ENCODE measurements at regions not wholly inside any gene's neighbourhood (a gene's known extent, or its start where the extent isn't known, plus 50 kb on each side); places are given as distances from the start of the nearest gene placed in this dataset.
"Not testable (repeated sequence)": the region's sequence is repeated elsewhere in the genome, so short reads cannot be mapped to it uniquely, and the experiment has no call there.

DNA sequence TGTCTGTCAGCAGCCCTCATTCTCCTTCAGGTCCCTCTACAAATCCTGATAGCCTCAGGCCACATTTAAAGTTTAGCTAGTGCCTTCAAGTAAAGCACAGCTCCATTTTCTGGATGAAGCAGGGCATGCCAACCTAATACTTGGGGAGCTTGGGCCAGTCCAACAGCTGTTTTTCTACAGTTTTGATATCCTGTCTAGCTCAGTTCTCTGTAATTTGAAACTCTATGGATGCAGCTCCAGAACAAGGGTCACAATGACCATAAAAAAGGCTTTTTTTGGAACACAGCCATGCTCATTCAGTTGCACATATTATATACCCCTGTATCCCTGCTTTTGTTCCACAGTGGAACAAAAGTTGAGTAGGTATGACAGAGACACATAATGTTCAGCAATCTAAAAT lies 373.5 kb downstream of the SUCLG1 start:
- Histone ChIP-seq H3K4me1 (ENCODE audit: control insufficient read depth, insufficient read depth, low read length) (no peaks in the 10 kb centered on the region), H3K36me3 (ENCODE audit: control insufficient read depth, insufficient read depth, low read length, severe bottlenecking) (no peaks in the 10 kb centered on the region), H3K4me3 (ENCODE audit: low read length) (no peak overlapping the region), H3K27me3 (replicated peaks; ENCODE audit: control insufficient read depth, insufficient read depth, low read length) (no peaks in the 10 kb centered on the region), H3K9ac (ENCODE audit: low read length) (no peak overlapping the region), H3K9me3 (ENCODE audit: control insufficient read depth, low read length) (no peaks in the 10 kb centered on the region)
- no peak for DNase-seq (ENCODE audit: low read depth)

DNA sequence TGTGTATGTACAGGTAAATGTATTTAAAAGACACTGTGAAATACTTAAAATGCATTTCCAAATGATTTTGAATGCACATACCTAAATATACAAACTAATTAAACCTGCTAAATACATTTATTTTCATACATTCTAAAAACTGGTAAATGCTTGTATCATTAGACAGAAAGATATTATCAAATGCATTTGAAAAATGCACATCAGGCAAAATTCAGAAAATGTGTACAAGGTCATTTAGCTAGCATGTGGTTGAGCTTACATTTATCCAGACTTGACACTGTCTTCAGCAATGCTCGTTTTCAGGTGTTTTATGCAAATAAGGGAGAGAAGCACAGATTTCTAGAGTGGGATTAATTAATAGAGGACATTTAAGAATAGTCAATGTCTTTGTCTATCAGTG lies 374.2 kb downstream of the SUCLG1 start:
- Histone ChIP-seq H3K4me3 (ENCODE audit: low read length) (no peak overlapping the region), H3K36me3 (ENCODE audit: control insufficient read depth, insufficient read depth, low read length, severe bottlenecking) (no peaks in the 10 kb centered on the region), H3K27me3 (replicated peaks; ENCODE audit: control insufficient read depth, insufficient read depth, low read length) (no peaks in the 10 kb centered on the region), H3K9me3 (ENCODE audit: control insufficient read depth, low read length) (no peaks in the 10 kb centered on the region), H3K9ac (ENCODE audit: low read length) (no peak overlapping the region), H3K4me1 (ENCODE audit: control insufficient read depth, insufficient read depth, low read length) (no peaks in the 10 kb centered on the region)
- no peak for DNase-seq (ENCODE audit: low read depth)

DNA sequence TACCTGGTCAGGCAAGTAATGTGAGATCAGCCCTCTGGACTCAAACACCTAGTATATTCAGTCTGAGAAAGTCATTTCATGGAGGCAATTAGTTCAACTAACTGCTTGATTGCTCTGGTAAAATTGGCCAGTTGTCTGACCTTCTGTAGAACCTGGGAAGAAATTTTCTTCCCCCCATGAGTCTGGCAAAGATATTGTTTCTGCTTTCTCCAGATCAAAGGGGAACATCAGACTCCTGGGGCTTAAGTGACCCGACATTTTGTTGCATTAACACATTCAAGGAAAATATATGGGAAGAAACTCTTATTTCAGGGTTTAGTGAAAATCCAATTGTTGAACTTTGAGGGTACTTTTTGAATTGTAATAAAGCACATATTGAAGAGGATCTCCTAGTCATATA lies 375.1 kb downstream of the SUCLG1 start:
- no peaks in the 10 kb centered on the region for H3K9me3 ChIP-seq (ENCODE audit: control insufficient read depth, low read length)
- no peak overlapping the region for H3K4me3 ChIP-seq (ENCODE audit: low read length)
- no peaks in the 10 kb centered on the region for H3K27me3 ChIP-seq (replicated peaks; ENCODE audit: control insufficient read depth, insufficient read depth, low read length)
- no peaks in the 10 kb centered on the region for H3K36me3 ChIP-seq (ENCODE audit: control insufficient read depth, insufficient read depth, low read length, severe bottlenecking)
- no peak for DNase-seq (ENCODE audit: low read depth)
- no peak overlapping the region for H3K9ac ChIP-seq (ENCODE audit: low read length)
- no peaks in the 10 kb centered on the region for H3K4me1 ChIP-seq (ENCODE audit: control insufficient read depth, insufficient read depth, low read length)

DNA sequence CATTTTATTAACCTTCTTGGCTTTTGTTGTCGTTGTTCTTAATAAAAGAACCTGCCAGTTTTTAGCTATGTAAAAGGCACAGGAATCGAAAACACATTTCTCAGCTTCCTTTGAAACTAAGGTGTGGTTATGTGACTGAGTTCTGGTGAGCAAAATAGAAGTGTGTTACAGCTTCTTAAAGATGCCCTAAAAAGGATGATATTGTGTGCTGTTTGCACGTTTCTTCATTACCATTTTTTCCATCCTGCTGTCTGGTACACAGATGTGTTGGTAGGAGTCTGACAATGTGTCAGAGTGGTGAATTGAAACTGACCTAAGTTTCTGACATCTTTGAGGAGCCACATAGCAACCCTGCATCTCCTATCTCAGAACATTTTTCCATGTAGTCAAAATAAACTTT lies 380.6 kb downstream of the SUCLG1 start:
- Histone ChIP-seq H3K36me3 (ENCODE audit: control insufficient read depth, insufficient read depth, low read length, severe bottlenecking) (no peaks in the 10 kb centered on the region), H3K9me3 (ENCODE audit: control insufficient read depth, low read length) (no peaks in the 10 kb centered on the region), H3K27me3 (replicated peaks; ENCODE audit: control insufficient read depth, insufficient read depth, low read length) (no peaks in the 10 kb centered on the region), H3K4me1 (ENCODE audit: control insufficient read depth, insufficient read depth, low read length) (no peaks in the 10 kb centered on the region), H3K4me3 (ENCODE audit: low read length) (no peak overlapping the region), H3K9ac (ENCODE audit: low read length) (no peak overlapping the region)
- no peak for DNase-seq (ENCODE audit: low read depth)

DNA sequence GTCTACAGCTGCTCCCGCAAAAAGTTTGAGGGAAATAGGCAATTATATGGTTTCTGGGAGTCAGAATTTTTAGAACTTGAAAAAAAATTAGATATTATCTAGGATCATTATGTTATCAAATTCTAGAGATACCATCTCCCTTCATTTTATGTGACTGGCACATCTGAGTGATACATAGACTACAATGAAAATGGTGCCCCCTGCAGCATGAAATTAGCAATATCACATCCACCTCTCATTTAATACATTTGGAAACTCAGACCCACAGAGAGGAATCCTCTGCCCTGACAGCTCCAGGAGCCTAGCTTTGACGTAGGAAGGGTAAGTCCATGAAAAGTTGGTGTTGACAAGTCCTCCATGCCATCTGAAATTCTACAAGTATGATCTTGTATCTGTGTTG lies 381.6 kb downstream of the SUCLG1 start:
- no peak overlapping the region for H3K9ac ChIP-seq (ENCODE audit: low read length)
- H3K27me3 ChIP-seq (replicated peaks; ENCODE audit: control insufficient read depth, insufficient read depth, low read length): no peaks in the 10 kb centered on the region
- no peaks in the 10 kb centered on the region for H3K9me3 ChIP-seq (ENCODE audit: control insufficient read depth, low read length)
- no peak overlapping the region for H3K4me3 ChIP-seq (ENCODE audit: low read length)
- DNase-seq (ENCODE audit: low read depth): peak; percentile 19
- H3K36me3 ChIP-seq (ENCODE audit: control insufficient read depth, insufficient read depth, low read length, severe bottlenecking): no peaks in the 10 kb centered on the region
- H3K4me1 ChIP-seq (ENCODE audit: control insufficient read depth, insufficient read depth, low read length): no peaks in the 10 kb centered on the region

DNA sequence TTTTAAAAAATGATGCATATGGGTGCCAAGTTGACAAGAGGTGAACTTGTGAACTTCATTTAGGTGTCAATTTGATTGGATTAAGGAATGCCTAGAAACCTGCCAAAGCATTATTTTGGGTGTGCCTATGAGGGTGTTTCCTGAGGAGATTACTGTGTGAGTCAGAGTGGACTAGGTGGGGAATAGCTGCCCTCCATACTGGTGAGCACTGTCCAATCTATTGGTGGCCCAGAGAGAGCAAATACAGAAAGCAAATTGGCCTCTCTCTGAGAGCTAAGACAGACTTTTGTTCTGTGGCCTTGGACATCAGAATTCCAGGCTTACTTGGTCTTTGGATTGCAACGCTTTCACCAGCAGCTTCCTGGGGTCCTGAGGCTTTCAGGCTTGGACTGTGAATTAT lies 388.0 kb downstream of the SUCLG1 start:
- Histone ChIP-seq H3K27me3 (replicated peaks; ENCODE audit: control insufficient read depth, insufficient read depth, low read length) (no peaks in the 10 kb centered on the region), H3K4me3 (ENCODE audit: low read length) (no peak overlapping the region), H3K4me1 (ENCODE audit: control insufficient read depth, insufficient read depth, low read length) (no peaks in the 10 kb centered on the region), H3K9ac (ENCODE audit: low read length) (no peak overlapping the region), H3K9me3 (ENCODE audit: control insufficient read depth, low read length) (no peaks in the 10 kb centered on the region), H3K36me3 (ENCODE audit: control insufficient read depth, insufficient read depth, low read length, severe bottlenecking) (no peaks in the 10 kb centered on the region)
- DNase-seq (ENCODE audit: low read depth): no peak

DNA sequence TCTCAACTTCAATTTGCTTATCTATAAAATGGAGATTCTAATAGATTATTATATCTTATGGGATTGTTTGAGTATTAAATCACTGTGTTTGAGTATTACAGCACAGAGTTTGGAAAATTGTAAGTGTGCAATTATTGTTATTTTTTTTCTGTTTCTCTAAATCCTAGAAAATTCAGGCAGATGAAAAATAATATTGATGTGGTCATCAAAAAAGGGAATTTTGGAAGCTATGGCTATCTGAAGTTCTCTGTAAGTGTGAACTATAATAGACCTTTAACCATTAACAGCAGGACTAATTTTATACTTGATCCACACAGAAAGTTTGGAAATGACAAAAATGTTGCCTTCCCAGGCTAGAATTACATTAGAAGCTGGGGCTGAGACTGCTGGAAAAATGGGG lies 393.2 kb downstream of the SUCLG1 start:
- H3K27me3 ChIP-seq (replicated peaks; ENCODE audit: control insufficient read depth, insufficient read depth, low read length): no peaks in the 10 kb centered on the region
- DNase-seq (ENCODE audit: low read depth): no peak
- H3K4me3 ChIP-seq (ENCODE audit: low read length): no peak overlapping the region
- H3K9ac ChIP-seq (ENCODE audit: low read length): no peak overlapping the region
- H3K36me3 ChIP-seq (ENCODE audit: control insufficient read depth, insufficient read depth, low read length, severe bottlenecking): no peaks in the 10 kb centered on the region
- H3K9me3 ChIP-seq (ENCODE audit: control insufficient read depth, low read length): no peaks in the 10 kb centered on the region
- no peaks in the 10 kb centered on the region for H3K4me1 ChIP-seq (ENCODE audit: control insufficient read depth, insufficient read depth, low read length)

DNA sequence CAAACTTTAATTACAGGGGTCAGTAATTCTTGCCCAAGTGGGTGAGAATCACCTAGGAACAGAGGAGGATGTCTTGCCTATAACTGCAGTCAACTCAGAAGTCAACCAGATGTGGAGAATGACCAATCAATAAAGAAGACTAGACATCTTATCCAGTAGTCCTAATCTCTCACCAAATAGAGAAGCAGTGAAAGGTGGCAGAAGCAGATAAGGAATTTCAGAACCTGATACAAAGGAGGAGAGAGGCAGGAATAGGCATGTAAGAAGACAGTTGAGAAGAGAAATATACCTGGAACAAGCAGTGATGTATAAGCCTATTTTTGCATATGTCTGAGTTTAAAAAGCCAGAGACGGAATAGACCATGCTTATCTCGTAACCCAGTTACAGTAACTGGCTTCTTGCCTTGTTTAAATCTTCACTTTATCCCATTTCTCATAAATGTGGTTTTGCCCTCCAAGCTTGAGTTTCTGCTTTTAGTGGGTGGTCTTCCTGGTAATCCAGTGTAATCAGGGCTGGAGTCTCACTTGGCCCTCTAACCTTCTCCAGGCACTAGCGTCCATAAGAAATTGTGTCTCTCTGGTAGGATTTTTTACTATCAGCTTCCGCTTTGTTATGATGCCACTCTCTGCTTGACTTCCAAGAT lies 401.0 kb downstream of the SUCLG1 start:
- no peak for DNase-seq (ENCODE audit: low read depth)
- Histone ChIP-seq H3K36me3 (ENCODE audit: control insufficient read depth, insufficient read depth, low read length, severe bottlenecking) (no peaks in the 10 kb centered on the region), H3K9me3 (ENCODE audit: control insufficient read depth, low read length) (no peaks in the 10 kb centered on the region), H3K27me3 (replicated peaks; ENCODE audit: control insufficient read depth, insufficient read depth, low read length) (no peaks in the 10 kb centered on the region), H3K4me3 (ENCODE audit: low read length) (no peak overlapping the region), H3K4me1 (ENCODE audit: control insufficient read depth, insufficient read depth, low read length) (no peaks in the 10 kb centered on the region), H3K9ac (ENCODE audit: low read length) (no peak overlapping the region)

DNA sequence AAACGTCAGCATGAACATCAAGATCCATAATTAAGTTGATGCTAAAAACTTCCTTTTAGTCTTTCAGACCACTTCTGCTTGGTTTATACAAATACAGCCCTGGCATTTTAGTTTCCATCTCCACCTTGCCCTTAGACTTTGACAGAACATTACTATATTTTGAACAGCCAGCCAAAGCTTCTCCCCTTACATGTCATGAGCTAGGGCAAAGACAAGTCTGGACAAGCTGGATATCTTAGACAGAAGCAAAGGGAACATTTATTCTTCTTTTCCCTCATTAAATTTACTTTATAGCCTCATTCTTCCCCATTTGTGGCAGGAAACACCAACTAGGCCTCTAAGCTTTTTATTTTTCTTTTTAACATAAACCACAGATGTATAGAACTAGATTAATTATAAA lies 403.3 kb downstream of the SUCLG1 start:
- DNase-seq (ENCODE audit: low read depth): no peak
- no peak overlapping the region for H3K4me3 ChIP-seq (ENCODE audit: low read length)
- H3K9me3 ChIP-seq (ENCODE audit: control insufficient read depth, low read length): no peaks in the 10 kb centered on the region
- H3K9ac ChIP-seq (ENCODE audit: low read length): no peak overlapping the region
- H3K36me3 ChIP-seq (ENCODE audit: control insufficient read depth, insufficient read depth, low read length, severe bottlenecking): no peaks in the 10 kb centered on the region
- no peaks in the 10 kb centered on the region for H3K27me3 ChIP-seq (replicated peaks; ENCODE audit: control insufficient read depth, insufficient read depth, low read length)
- H3K4me1 ChIP-seq (ENCODE audit: control insufficient read depth, insufficient read depth, low read length): no peaks in the 10 kb centered on the region

DNA sequence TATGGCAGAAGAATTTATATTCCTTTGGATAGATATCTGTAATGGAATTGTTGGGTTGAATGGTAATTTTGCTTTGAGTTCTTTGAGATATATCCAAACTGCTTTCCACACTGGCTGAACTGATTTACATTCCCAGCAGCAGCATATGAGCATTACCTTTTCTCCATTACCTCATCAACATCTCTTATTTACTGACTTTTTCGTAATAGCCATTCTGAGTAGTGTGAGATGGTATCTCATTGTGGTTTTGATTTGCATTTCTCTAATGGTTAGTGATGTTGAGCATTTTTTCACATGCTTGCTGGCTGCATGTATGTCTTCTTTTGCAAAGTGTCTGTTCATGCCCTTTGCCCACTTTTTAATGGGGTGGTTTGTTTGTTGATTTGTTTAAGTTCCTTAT lies 404.5 kb downstream of the SUCLG1 start:
- not testable (repeated sequence) for H3K36me3 ChIP-seq (ENCODE audit: control insufficient read depth, insufficient read depth, low read length, severe bottlenecking); H3K4me3 ChIP-seq (ENCODE audit: low read length); H3K9me3 ChIP-seq (ENCODE audit: control insufficient read depth, low read length); H3K9ac ChIP-seq (ENCODE audit: low read length); H3K27me3 ChIP-seq (replicated peaks; ENCODE audit: control insufficient read depth, insufficient read depth, low read length); H3K4me1 ChIP-seq (ENCODE audit: control insufficient read depth, insufficient read depth, low read length); DNase-seq (ENCODE audit: low read depth)

DNA sequence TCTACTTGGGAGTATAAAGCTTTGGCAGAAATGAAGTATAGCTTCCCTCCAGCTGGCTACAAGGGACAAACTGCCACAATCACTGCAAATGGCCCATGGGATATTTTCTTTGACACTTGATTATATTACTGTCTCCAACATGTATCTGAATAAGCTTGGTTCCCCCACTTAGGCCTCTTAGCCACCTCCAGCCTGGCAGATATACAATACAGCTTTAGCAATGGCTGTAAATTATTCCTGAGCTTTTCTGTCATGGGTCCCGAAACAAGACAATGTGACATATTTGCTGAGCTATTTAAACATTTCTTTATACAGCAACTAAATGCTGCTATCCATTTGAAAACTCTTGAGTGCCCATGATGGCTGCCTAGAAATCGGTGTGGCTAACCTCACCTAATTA lies 406.2 kb downstream of the SUCLG1 start:
- no peak for DNase-seq (ENCODE audit: low read depth)
- no peaks in the 10 kb centered on the region for H3K27me3 ChIP-seq (replicated peaks; ENCODE audit: control insufficient read depth, insufficient read depth, low read length)
- H3K9ac ChIP-seq (ENCODE audit: low read length): no peak overlapping the region
- H3K4me3 ChIP-seq (ENCODE audit: low read length): no peak overlapping the region
- H3K9me3 ChIP-seq (ENCODE audit: control insufficient read depth, low read length): no peaks in the 10 kb centered on the region
- H3K36me3 ChIP-seq (ENCODE audit: control insufficient read depth, insufficient read depth, low read length, severe bottlenecking): no peaks in the 10 kb centered on the region
- H3K4me1 ChIP-seq (ENCODE audit: control insufficient read depth, insufficient read depth, low read length): no peaks in the 10 kb centered on the region

DNA sequence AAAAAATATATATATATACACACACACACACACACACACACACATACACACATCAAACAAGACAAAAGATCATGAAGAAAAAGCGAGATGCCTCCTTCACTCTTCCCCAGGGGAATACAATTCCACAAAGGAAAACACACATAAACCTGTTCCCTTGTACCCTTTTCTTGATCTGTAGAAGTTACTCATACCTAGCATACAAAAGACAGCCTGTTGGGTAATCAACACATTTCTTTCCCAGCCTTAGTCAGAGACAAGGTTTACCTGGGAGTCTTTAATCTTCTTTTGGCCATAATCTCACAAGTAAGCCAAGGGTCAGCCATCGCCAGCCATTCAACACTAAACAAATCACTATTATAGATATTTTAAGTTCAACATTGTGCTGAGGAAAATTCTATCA lies 407.0 kb downstream of the SUCLG1 start:
- Histone ChIP-seq H3K36me3 (ENCODE audit: control insufficient read depth, insufficient read depth, low read length, severe bottlenecking) (no peaks in the 10 kb centered on the region), H3K27me3 (replicated peaks; ENCODE audit: control insufficient read depth, insufficient read depth, low read length) (no peaks in the 10 kb centered on the region), H3K9ac (ENCODE audit: low read length) (no peak overlapping the region), H3K9me3 (ENCODE audit: control insufficient read depth, low read length) (no peaks in the 10 kb centered on the region), H3K4me1 (ENCODE audit: control insufficient read depth, insufficient read depth, low read length) (no peaks in the 10 kb centered on the region), H3K4me3 (ENCODE audit: low read length) (no peak overlapping the region)
- DNase-seq (ENCODE audit: low read depth): no peak
